T47D (cell line): ENCODE measurements at regions not wholly inside any gene's neighbourhood (a gene's known extent, or its start where the extent isn't known, plus 50 kb on each side); places are given as distances from the start of the nearest gene placed in this dataset.

Experiments
- DNase-seq, 2 experiments: peaks; one replicate each; pipeline versions ENCODE4 v3.0.0 to v3.0.0-alpha.2; 2011 to 2012; ENCODE audit warnings: low read depth in 1 of 2, low spot score in 1 of 2
- JUND ChIP-seq: IDR thresholded peaks from 2 replicates; pipeline ENCODE4 v1.6.1; 2012; ENCODE audit warnings: low read depth
- in situ Hi-C: cut with HindIII; loops from 2 replicates; pipeline ENCODE4 v1.10.0; 2016; ENCODE audit warnings: low sequenced_read_pairs, low pct_unique_long_range_greater_than_20kb

GRCh38 chr17:33385133-33385532 lies 92.0 kb upstream of the ASIC2 start:
- no peak for DNase-seq
- no peak for TF ChIP-seq JUND
- in situ Hi-C loops = no loop called here

DNA sequence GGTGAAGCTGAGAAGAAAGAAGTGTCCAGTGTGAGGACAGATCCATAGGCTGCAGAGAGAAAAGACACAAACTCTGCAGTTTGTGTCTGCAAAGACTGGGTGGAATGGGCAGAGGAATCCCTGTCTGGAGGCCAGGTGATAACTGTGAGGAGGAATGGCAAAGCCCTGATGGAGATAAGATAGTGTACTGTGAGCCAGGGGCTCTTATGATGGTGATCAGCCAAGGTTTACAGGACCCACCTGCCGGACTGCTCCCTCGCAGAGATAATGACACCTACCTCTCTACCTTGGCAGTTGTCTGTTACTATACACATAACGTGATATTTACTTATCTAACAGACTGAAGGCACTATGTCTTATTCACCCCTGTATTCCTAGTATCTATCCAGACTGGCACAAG lies 92.6 kb upstream of the ASIC2 start:
- no peak for TF ChIP-seq JUND
- in situ Hi-C loops = no loop called here
- no peak for DNase-seq

- no peak for DNase-seq
- TF ChIP-seq JUND = no peak
- in situ Hi-C loops = no loop called here
Measured at GRCh38 chr17:33387406-33387805, 94.3 kb upstream of the ASIC2 start.

- no peak for DNase-seq
- in situ Hi-C loops = no loop called here
- TF ChIP-seq JUND = no peak
Measured at GRCh38 chr17:33389504-33390135, 96.5 kb upstream of the ASIC2 start.

DNA sequence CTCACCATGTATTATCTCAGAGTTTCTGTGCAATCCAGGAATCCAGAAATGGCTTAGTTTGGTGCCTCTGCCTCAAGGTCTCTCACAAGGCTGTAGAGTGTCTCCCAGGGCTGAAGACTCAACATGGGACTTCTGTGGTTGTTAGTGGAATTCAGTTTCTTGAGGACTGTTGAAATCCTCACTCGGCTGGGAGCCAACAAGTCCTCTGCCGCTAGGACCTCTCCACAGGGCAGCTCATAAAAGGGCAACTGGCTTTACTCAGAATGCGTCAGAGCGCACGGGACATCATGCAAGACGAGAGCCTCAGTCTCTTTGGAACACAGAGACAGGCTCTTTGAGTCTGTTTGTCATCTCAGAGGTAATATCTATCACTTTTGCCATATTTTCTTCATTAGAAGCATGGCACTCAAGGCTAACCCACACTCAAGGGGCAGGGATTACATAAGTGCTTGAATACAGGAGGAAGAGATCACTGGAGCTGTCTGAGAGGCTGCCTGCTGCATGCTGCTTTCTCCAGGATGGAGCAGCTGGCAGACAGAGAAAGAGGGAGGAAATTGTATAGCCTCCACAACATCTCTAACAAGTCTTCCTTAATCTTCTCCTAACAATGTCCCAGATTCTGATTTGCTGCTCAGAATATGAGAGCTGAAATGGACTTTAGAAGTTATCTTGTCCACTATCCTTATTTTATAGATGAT lies 97.5 kb upstream of the ASIC2 start:
- no peak for TF ChIP-seq JUND

DNA sequence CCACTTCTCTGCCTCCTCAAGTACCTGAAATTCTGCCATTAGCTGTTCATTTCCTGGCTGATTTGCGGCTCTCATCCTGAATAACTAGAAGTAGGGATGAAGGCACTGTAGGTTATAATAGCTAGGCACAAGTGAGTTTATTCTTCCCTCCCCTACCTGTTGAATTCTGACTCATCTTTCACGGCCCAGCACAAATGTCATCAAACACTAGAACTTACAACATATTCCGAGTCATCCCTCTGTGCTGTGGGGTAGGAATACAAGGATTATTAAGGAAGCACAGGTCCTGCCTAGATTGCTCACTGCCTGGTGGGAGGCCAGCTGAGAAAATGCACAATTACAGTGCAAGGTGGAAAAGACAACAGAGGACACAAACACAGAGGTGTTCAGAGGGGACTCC lies 103.7 kb upstream of the ASIC2 start:
- in situ Hi-C loops = no loop called here
- TF ChIP-seq JUND = no peak
- no peak for DNase-seq

More for the DNA sequence above, 97.5 kb upstream of the ASIC2 start:
- in situ Hi-C loops = no loop called here
- no peak for DNase-seq

DNA sequence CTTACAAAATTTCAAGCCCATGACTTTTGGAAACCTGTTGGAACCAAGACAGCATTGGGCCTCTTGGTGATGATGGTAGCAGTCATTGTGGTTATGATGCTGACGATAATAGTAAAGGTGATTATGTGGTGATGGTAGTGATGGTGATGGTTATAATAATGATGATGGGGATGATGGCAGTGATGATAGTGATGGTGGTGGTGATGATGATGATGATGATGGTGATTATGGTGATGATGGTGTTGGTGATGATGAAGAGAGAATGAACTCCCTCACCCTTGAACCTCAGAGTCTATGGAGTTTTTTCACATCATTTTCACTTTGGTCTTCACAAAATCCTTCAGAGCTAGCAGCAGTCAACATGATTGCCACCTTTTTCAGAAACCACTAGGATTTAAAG lies 105.3 kb upstream of the ASIC2 start:
- DNase-seq = no peak
- in situ Hi-C loops = no loop called here
- no peak for TF ChIP-seq JUND

DNA sequence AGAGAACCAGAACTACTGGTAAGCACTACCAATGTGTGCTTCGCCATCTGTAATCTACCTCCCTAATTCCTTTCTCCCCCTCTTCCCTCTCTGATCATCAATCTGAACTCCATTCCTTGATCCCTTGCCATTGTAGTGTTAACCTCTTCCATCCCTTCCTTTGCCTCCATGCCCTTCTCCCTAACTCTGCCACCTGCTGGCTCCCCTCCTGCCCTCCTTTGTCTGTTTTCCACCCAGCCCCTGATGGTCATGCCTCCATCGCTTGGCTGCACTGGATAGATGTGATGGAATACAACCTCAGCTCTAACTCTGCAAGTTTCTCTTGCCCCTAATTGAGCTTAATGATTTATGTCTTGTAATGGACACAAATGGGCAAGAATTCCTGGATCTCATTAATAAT lies 108.2 kb upstream of the ASIC2 start:
- no peak for DNase-seq
- TF ChIP-seq JUND = no peak
- in situ Hi-C loops = no loop called here

DNA sequence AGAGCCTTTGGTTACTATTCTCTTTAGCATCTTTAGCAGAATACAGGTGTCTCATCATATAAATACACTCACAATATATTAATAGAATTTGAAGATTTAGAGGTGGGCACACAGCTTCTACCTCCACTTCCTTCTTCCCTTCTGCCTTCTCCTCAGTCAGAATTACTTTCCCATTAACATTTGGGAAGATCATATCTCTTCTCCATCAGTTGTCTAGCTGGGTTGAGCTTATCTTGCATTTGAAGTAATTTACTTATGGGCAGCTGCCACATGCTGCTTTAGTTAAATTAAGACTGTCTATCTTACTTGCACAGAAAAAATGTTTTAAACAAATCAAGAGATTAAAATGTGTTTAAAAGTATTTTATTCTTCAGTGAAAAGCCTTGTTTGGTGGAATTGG lies 110.1 kb upstream of the ASIC2 start:
- in situ Hi-C loops = no loop called here

DNA sequence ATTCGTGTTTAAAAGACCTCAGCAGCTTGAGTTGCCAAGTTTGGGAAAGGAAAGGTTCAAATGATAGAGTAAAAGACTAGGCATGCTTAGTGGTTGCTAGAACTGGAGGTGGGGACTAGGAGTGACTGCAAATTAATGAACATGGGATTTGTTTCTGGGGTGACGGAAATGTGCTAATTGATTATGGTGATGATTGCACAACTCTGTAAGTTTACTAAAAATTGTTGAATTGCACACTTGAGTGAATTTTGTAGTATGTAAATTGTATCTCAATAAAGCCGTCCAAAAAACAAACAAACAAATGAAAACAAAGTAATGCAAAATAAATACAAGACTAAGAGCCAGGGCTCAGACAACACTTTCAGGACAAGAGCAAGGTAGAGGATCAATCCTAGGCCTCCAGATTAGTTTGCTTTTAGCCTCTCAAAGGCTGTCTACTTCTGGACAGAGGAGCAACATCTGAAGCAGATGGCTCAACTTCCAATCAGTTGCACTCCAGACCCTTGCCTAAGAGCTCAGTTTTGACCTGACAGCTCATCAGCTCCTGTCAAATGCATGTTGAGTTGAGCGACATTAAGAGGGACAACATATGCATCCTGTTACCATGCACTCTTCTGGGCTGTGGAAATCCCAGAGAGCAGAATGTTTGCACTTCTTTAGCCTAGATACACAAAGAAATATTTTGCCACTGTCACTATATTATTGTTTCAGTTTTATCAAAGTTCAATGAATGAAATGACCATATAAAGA lies 111.2 kb upstream of the ASIC2 start:
- TF ChIP-seq JUND = no peak
- in situ Hi-C loops = no loop called here
- no peak for DNase-seq

More for the DNA sequence above, 110.1 kb upstream of the ASIC2 start:
- TF ChIP-seq JUND = no peak
- no peak for DNase-seq

- in situ Hi-C loops = no loop called here
- no peak for DNase-seq
- TF ChIP-seq JUND = no peak
Measured at GRCh38 chr17:33416131-33416530, 123.0 kb upstream of the ASIC2 start.

- in situ Hi-C loops = no loop called here
- DNase-seq = no peak
- TF ChIP-seq JUND = no peak
Measured at GRCh38 chr17:33421933-33422332, 128.8 kb upstream of the ASIC2 start.

DNA sequence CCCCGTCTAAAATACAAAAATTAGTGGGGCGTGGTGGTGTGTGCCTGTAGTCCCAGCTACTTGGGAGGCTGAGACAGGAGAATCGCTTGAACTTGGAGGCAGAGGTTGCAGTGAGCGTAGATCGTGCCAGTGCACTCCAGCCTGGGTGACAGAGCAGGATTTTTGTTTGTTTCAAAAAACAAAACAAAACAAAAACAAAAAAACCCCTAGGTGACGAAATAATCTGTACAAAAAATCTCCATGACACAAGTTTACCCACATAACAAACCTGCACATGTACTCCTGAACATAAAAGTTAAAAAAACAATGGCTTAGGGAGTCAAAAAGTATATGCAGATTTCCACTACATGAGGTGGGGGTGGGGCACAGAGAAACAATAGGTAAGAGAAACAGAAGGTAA lies 140.5 kb upstream of the ASIC2 start:
- in situ Hi-C loops = no loop called here
- DNase-seq = no peak
- no peak for TF ChIP-seq JUND
